Endothelial cell of umbilical vein (primary cell): ENCODE measurements at regions not wholly inside any gene's neighbourhood (a gene's known extent, or its start where the extent isn't known, plus 50 kb on each side); places are given as distances from the start of the nearest gene placed in this dataset.

Source experiments
- BruUV-seq: library from RNA; stranded (reverse); fragments of 400-500 nt; replicated peaks from 2 replicates; lab custom pipeline; 2021; lab: Mats Ljungman, UMichigan
- CTCF ChIA-PET: fragments of 300-600, 350-600 bp; sonication (Branson Sonifier 250); formaldehyde crosslinking; loops from one replicate; lab custom pipeline; 2021; ENCODE audit warnings: antibody characterized with exemption, inconsistent platforms; lab: Charles Lee
- POLR2A ChIA-PET: fragments of 300-600, 350-600 bp; sonication (Branson Sonifier 250); formaldehyde crosslinking; loops from one replicate; lab custom pipeline; 2021; ENCODE audit warnings: antibody characterized with exemption, inconsistent platforms; lab: Charles Lee
- DNase-seq: peaks from one replicate; pipeline ENCODE4 v3.0.0-alpha.2; 2011; ENCODE audit warnings: low read depth, low spot score
- FAIRE-seq: peaks from 2 replicates; lab custom pipeline; 2011; peaks lifted over from hg19 to GRCh38; lab: Jason Lieb, UNC
- H2AFZ ChIP-seq: 2 replicates; pipeline ENCODE4 v1.6.0; 2012; ENCODE audit warnings: low read depth, low read length, control low read depth, inconsistent platforms
- H3K27ac ChIP-seq: 2 replicates; pipeline ENCODE4 v1.5.1; 2011; ENCODE audit warnings: low read depth, mild to moderate bottlenecking, control low read depth, low read length, moderate library complexity; ENCODE audit not compliant: insufficient read depth
- H3K27me3 ChIP-seq, 2 experiments: 2 replicates each; pipeline versions ENCODE4 v1.6.0 to v1.6.1; 2011; ENCODE audit warnings: low read length in 2 of 2, mixed read lengths in 1 of 2; ENCODE audit not compliant: control insufficient read depth in 2 of 2, insufficient read depth in 2 of 2
- H3K36me3 ChIP-seq, 2 experiments: 2 replicates in 1 of 2; 3 replicates in 1 of 2; pipeline ENCODE4 v1.5.1; 2011; ENCODE audit warnings: low read length in 2 of 2, mild to moderate bottlenecking in 1 of 2, moderate library complexity in 1 of 2; ENCODE audit not compliant: control insufficient read depth in 2 of 2, insufficient read depth in 2 of 2; ENCODE audit errors: extremely low read depth in 1 of 2
- H3K4me1 ChIP-seq: 3 replicates; pipeline ENCODE4 v1.5.1; 2011; ENCODE audit warnings: mild to moderate bottlenecking, low read length; ENCODE audit not compliant: control insufficient read depth, insufficient read depth; ENCODE audit errors: extremely low read depth
- H3K4me2 ChIP-seq: 2 replicates; pipeline ENCODE4 v1.6.1; 2011; ENCODE audit warnings: low read length, control low read depth, mixed read lengths; ENCODE audit not compliant: insufficient read depth
- H3K4me3 ChIP-seq, 3 experiments: fragments of 200-600 bp in 1 of 3; sonication (generic), shearing (Covaris generic) in 1 of 3; replicated peaks in 1 of 3; 2 replicates each; pipeline ENCODE4 v1.5.1; 2011 to 2016; ENCODE audit warnings: control low read depth in 3 of 3, low read length in 3 of 3, mild to moderate bottlenecking in 2 of 3, inconsistent platforms in 1 of 3, low read depth in 1 of 3, moderate library complexity in 1 of 3; ENCODE audit not compliant: insufficient read depth in 1 of 3
- H3K79me2 ChIP-seq: 2 replicates; pipeline ENCODE4 v1.6.0; 2012; ENCODE audit warnings: low read length, inconsistent platforms; ENCODE audit not compliant: control insufficient read depth, insufficient read depth
- H3K9ac ChIP-seq: replicated peaks from 2 replicates; pipeline ENCODE3; 2011; ENCODE audit warnings: low read length, control low read depth; ENCODE audit not compliant: insufficient read depth; ENCODE audit errors: extremely low read depth
- H3K9me1 ChIP-seq: replicated peaks from 3 replicates; pipeline ENCODE4 v1.6.0; 2011; ENCODE audit warnings: mild to moderate bottlenecking, low read length; ENCODE audit not compliant: control insufficient read depth, insufficient read depth; ENCODE audit errors: extremely low read depth
- H3K9me3 ChIP-seq: replicated peaks from 2 replicates; pipeline ENCODE4 v1.5.1; 2012; ENCODE audit warnings: low read length, inconsistent platforms; ENCODE audit not compliant: control insufficient read depth, insufficient read depth
- H4K20me1 ChIP-seq: replicated peaks from 2 replicates; pipeline ENCODE3; 2011; ENCODE audit warnings: mild to moderate bottlenecking, low read length; ENCODE audit not compliant: control insufficient read depth, insufficient read depth; ENCODE audit errors: extremely low read depth
- CTCF ChIP-seq, 2 donors: IDR thresholded peaks; 1 replicate in 1 of 2; 2 replicates in 1 of 2; pipeline ENCODE4 v1.5.1; 2011; ENCODE audit warnings: low read length in 2 of 2, mild to moderate bottlenecking in 2 of 2, moderate library complexity in 2 of 2, control low read depth in 1 of 2, inconsistent platforms in 1 of 2, low read depth in 1 of 2; ENCODE audit not compliant: insufficient read depth in 1 of 2; ENCODE audit errors: extremely low read depth in 1 of 2
- EZH2 ChIP-seq: IDR thresholded peaks from 2 replicates; pipeline ENCODE4 v1.6.1; 2012; ENCODE audit warnings: borderline replicate concordance, low read depth, mild to moderate bottlenecking, moderate library complexity, low read length, inconsistent platforms; ENCODE audit not compliant: severe bottlenecking
- FOS ChIP-seq: IDR thresholded peaks from 2 replicates; pipeline ENCODE4 v1.6.1; 2011; ENCODE audit warnings: mild to moderate bottlenecking, low read length, moderate library complexity, borderline replicate concordance; ENCODE audit not compliant: insufficient read depth
- GATA2 ChIP-seq: IDR thresholded peaks from 2 replicates; pipeline ENCODE4 v1.7.0; 2011; ENCODE audit warnings: low read depth, mild to moderate bottlenecking, moderate library complexity, mixed read lengths, low read length; ENCODE audit not compliant: insufficient read length, insufficient read depth
- JUN ChIP-seq: IDR thresholded peaks from 2 replicates; pipeline ENCODE4 v1.6.1; 2011; ENCODE audit warnings: borderline replicate concordance, low read depth; ENCODE audit not compliant: insufficient read length, insufficient read depth
- MAX ChIP-seq: IDR thresholded peaks from 2 replicates; pipeline ENCODE4 v1.6.1; 2011; ENCODE audit not compliant: insufficient read depth, insufficient read length
- MYC ChIP-seq: IDR thresholded peaks from one replicate; pipeline ENCODE4 v1.6.1; 2011; ENCODE audit warnings: mild to moderate bottlenecking, low read depth, low read length
- POLR2A ChIP-seq: IDR thresholded peaks from 2 replicates; pipeline ENCODE4 v1.6.1; 2012; ENCODE audit warnings: low read depth, mild to moderate bottlenecking, control low read depth, low read length
- POLR2AphosphoS5 ChIP-seq: IDR thresholded peaks from 2 replicates; pipeline ENCODE4 v1.6.1; 2012; ENCODE audit warnings: low read depth, mild to moderate bottlenecking, control low read depth, low read length, moderate library complexity; ENCODE audit not compliant: insufficient read depth
- dilution Hi-C: fragments of 300-500 bp; cut with MboI; formaldehyde crosslinking; loops from one replicate; pipeline ENCODE4 v1.15.0; 2019; ENCODE audit warnings: low sequenced_read_pairs; ENCODE audit not compliant: extremely low pct_ligation_motif_present
- intact Hi-C: fragments of 100-400 bp; cut with micrococcal nuclease; formaldehyde crosslinking; loops from one replicate; pipeline ENCODE4 v1.10.0; 2022

GRCh38 chr16:64449506-64449905 lies 672.4 kb downstream of the CDH11 start:
- Histone ChIP-seq H3K4me2 (no peak overlapping the region), H3K9me3 (no peaks in the 10 kb centered on the region), H3K27me3 (no peaks in the 10 kb centered on the region), H3K4me1 (no peaks in the 10 kb centered on the region), H3K27ac (no peak overlapping the region), H3K36me3 (no peaks in the 10 kb centered on the region), H2AFZ (no peak overlapping the region), H3K9me1 (no peaks in the 10 kb centered on the region), H3K9ac (no peak overlapping the region), H3K79me2 (no peaks in the 10 kb centered on the region), H3K4me3 (no peak overlapping the region), H4K20me1 (no peaks in the 10 kb centered on the region)
- intact Hi-C loops (no loop called here), dilution Hi-C loops (no loop called here)
- DNase-seq = peak; percentile 7
- ChIA-PET CTCF (no interaction called here), POLR2A (no interaction called here)
- no peak for TF ChIP-seq POLR2A
- TF ChIP-seq POLR2AphosphoS5 = no peak
- no peak for TF ChIP-seq CTCF (IDR thresholded peaks at IDR 0.05; ENCODE audit: extremely low read depth in 1 of 2, insufficient read depth in 1 of 2, low read depth in 1 of 2, low read length in 2 of 2)
- no peak for TF ChIP-seq MYC
- no peak for TF ChIP-seq MAX
- TF ChIP-seq JUN = no peak
- no peak for TF ChIP-seq FOS
- no peak for TF ChIP-seq EZH2
- TF ChIP-seq GATA2 = no peak
- no peak for FAIRE-seq
- BruUV-seq = no TSS peak
